OCI-LY7 (cell line): ENCODE measurements at regions not wholly inside any gene's neighbourhood (a gene's known extent, or its start where the extent isn't known, plus 50 kb on each side); places are given as distances from the start of the nearest gene placed in this dataset.
"Not testable (repeated sequence)": the region's sequence is repeated elsewhere in the genome, so short reads cannot be mapped to it uniquely, and the experiment has no call there.

ENCODE experiments used
- BruUV-seq: library from RNA; stranded (reverse); fragments of 400-500 nt; replicated peaks from 2 replicates; lab custom pipeline; 2021; lab: Mats Ljungman, UMichigan
- CTCF ChIA-PET: fragments of 300-600 bp; sonication (Branson Sonifier 250); formaldehyde crosslinking; loops from one replicate; lab custom pipeline; 2022; ENCODE audit warnings: antibody characterized with exemption; ENCODE audit not compliant: unreplicated experiment; lab: Charles Lee
- POLR2A ChIA-PET: fragments of 300-600 bp; sonication (Branson Sonifier 250); formaldehyde crosslinking; loops from one replicate; lab custom pipeline; 2022; ENCODE audit warnings: antibody characterized with exemption; lab: Charles Lee
- DNase-seq: peaks from one replicate; pipeline ENCODE4 v3.0.0-alpha.2; 2015; ENCODE audit warnings: low spot score
- H2AFZ ChIP-seq: fragments of 200-600 bp; sonication (generic), shearing (Covaris generic); 2 replicates; pipeline ENCODE4 v1.6.1; 2014; ENCODE audit warnings: mild to moderate bottlenecking, antibody characterized with exemption, low read length, moderate library complexity
- H3K27ac ChIP-seq: fragments of 200-600 bp; sonication (generic); 2 replicates; pipeline ENCODE4 v1.5.1; 2014; ENCODE audit warnings: mixed run types, low read depth, mild to moderate bottlenecking, moderate library complexity, low read length, inconsistent platforms; ENCODE audit not compliant: poor library complexity, severe bottlenecking
- H3K36me3 ChIP-seq: fragments of 200-600 bp; sonication (generic); 2 replicates; pipeline ENCODE4 v1.6.1; 2014; ENCODE audit warnings: mild to moderate bottlenecking, antibody characterized with exemption, low read length, moderate library complexity, mixed read lengths; ENCODE audit not compliant: insufficient read depth
- H3K4me1 ChIP-seq: fragments of 200-600 bp; sonication (generic); 2 replicates; pipeline ENCODE4 v1.5.1; 2014; ENCODE audit warnings: mild to moderate bottlenecking, low read length; ENCODE audit not compliant: insufficient read depth, poor library complexity, severe bottlenecking
- H3K4me2 ChIP-seq: fragments of 200-600 bp; sonication (generic); 2 replicates; pipeline ENCODE4 v1.6.1; 2014; ENCODE audit warnings: mild to moderate bottlenecking, low read length
- H3K4me3 ChIP-seq: fragments of 200-600 bp; sonication (generic); 2 replicates; pipeline ENCODE4 v1.5.1; 2014; ENCODE audit warnings: mild to moderate bottlenecking, low read depth, low read length; ENCODE audit not compliant: poor library complexity, severe bottlenecking
- H3K79me2 ChIP-seq: fragments of 200-600 bp; sonication (generic); 2 replicates; pipeline ENCODE4 v1.6.1; 2016; ENCODE audit warnings: low read depth, mild to moderate bottlenecking, low read length, moderate library complexity, mixed read lengths; ENCODE audit not compliant: insufficient read depth
- H3K9me2 ChIP-seq: fragments of 200-600 bp; sonication (generic); 2 replicates; pipeline ENCODE4 v1.6.1; 2016; ENCODE audit warnings: mild to moderate bottlenecking, low read length, mixed read lengths; ENCODE audit not compliant: insufficient read depth
- H3K9me3 ChIP-seq: fragments of 200-600 bp; sonication (generic); 2 replicates; pipeline ENCODE4 v1.6.1; 2014; ENCODE audit warnings: mild to moderate bottlenecking, mixed run types, low read length, mixed read lengths
- H4K20me1 ChIP-seq: fragments of 200-600 bp; sonication (generic); 2 replicates; pipeline ENCODE4 v1.6.1; 2014; ENCODE audit warnings: mild to moderate bottlenecking, antibody characterized with exemption, low read length, moderate library complexity, mixed read lengths; ENCODE audit not compliant: insufficient read depth
- CTCF ChIP-seq: fragments of 200-600 bp; sonication (generic); conservative IDR thresholded peaks from 2 replicates; pipeline ENCODE4 v1.5.1; 2014; ENCODE audit warnings: mild to moderate bottlenecking, antibody characterized with exemption, low read length, moderate library complexity, mixed read lengths
- EZH2phosphoT487 ChIP-seq: fragments of 200-600 bp; sonication (generic); IDR thresholded peaks from 2 replicates; pipeline ENCODE4 v1.6.1; 2018; ENCODE audit warnings: low read depth, borderline replicate concordance, mild to moderate bottlenecking, mixed run types, antibody characterized with exemption, low read length, moderate library complexity, mixed read lengths
- intact Hi-C: fragments of 100-400 bp; cut with micrococcal nuclease; formaldehyde crosslinking; loops from one replicate; pipeline ENCODE4 v1.10.0; 2022; ENCODE audit not compliant: unreplicated experiment

GRCh38 chr9:32180597-32180996, 203.8 kb upstream of the ACO1 start:
- BruUV-seq, result no TSS peak
- no peaks in the 10 kb centered on the region for H3K4me1 ChIP-seq
- DNase-seq, result no peak
- ChIA-PET CTCF (no interaction called here), POLR2A (interaction anchor here (0.9 kb wide), 1 partner anchor 235 kb away, joined by 3 read pairs; no protein-coding TSS in a partner anchor)
- H3K9me3 ChIP-seq, result no peaks in the 10 kb centered on the region
- H3K4me3 ChIP-seq, result no peak overlapping the region
- no peaks in the 10 kb centered on the region for H3K79me2 ChIP-seq
- H3K4me2 ChIP-seq, result no peak overlapping the region
- no peak overlapping the region for H2AFZ ChIP-seq
- H3K9me2 ChIP-seq, result no peaks in the 10 kb centered on the region
- H3K36me3 ChIP-seq, result no peaks in the 10 kb centered on the region
- no peaks in the 10 kb centered on the region for H4K20me1 ChIP-seq
- TF ChIP-seq EZH2phosphoT487 (no peak), CTCF (no peak)
- intact Hi-C loops, result no loop called here
- no peak overlapping the region for H3K27ac ChIP-seq

DNA sequence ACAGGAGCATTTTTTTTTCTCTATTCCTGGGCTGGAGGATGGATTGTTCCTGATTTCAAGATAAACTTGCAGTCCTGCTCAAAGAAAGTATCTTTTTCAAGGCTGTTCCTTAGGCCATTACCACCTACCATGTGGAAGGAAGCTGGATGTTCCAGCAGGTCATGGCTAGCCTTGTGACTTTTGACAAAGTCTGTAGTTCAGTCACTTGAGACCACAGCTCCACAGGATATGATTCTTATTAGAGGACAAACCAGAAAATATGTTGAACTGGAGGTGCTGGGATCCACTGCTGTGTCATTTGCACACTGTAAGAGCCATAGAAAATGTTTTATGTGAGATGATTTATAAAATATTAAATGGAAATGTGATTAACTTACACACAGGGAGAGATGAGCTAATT, 184.2 kb upstream of the ACO1 start:
- no peak for DNase-seq
- Histone ChIP-seq H3K4me2 (no peak overlapping the region), H3K9me3 (no peaks in the 10 kb centered on the region), H3K4me1 (no peaks in the 10 kb centered on the region), H3K9me2 (no peaks in the 10 kb centered on the region), H3K79me2 (no peaks in the 10 kb centered on the region), H4K20me1 (no peaks in the 10 kb centered on the region), H3K4me3 (no peak overlapping the region), H3K27ac (no peak overlapping the region), H2AFZ (no peak overlapping the region), H3K36me3 (no peaks in the 10 kb centered on the region)
- TF ChIP-seq EZH2phosphoT487 (no peak), CTCF (no peak)
- CTCF ChIA-PET, result no interaction called here
- intact Hi-C loops, result no loop called here
- POLR2A ChIA-PET, result no interaction called here
- BruUV-seq, result no TSS peak

DNA sequence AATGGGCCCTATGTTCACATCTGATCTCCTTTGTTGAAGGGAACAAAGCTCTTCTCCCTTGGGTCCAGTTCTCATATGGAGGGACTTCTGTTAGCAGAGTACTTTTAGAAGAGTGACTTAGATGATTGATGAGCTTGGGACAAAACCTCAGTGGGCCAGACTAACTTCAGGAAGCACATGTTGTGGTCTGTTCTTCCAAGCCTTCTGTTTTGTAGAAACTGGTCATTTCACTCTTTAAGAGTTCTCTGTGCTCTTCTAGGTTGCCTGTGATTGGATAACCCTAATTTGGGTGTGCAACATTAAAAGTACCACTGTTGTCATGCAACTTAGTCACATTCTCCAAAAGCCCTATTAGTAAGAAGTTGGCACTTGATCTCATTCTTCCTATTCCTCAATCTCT, 183.5 kb upstream of the ACO1 start:
- CTCF ChIA-PET, result no interaction called here

DNA sequence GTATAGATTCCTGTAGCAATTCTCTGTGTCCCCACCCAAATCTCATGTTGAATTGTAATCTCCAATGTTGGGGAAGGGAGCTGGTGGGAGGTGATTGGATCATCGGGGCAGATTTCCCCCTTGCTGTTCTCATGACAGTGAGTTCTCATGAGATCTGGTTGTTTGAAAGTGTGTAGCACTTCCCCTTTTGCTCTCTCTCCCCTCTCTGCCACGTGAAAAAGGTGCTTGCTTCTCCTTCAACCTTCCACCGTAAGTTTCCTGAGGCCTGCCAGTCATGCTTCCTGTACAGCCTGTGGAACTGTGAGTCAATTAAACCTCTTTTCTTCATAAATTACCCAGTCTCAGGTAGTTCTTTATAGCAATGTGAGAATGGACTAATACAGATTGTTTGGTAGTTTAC, 175.3 kb upstream of the ACO1 start:
- H3K4me1 ChIP-seq, DNase-seq, H3K79me2 ChIP-seq, H3K9me2 ChIP-seq, H3K4me3 ChIP-seq, H3K27ac ChIP-seq, CTCF ChIA-PET, H3K9me3 ChIP-seq, intact Hi-C loops, H2AFZ ChIP-seq, H4K20me1 ChIP-seq, BruUV-seq, H3K4me2 ChIP-seq, H3K36me3 ChIP-seq: not testable (repeated sequence)
- POLR2A ChIA-PET, result interaction anchor here (0.9 kb wide), 1 partner anchor 36 kb away, joined by 3 read pairs; no protein-coding TSS in a partner anchor

More for the DNA sequence above, 183.5 kb upstream of the ACO1 start:
- Histone ChIP-seq H3K4me2 (no peak overlapping the region), H4K20me1 (no peaks in the 10 kb centered on the region), H3K79me2 (no peaks in the 10 kb centered on the region), H3K27ac (no peak overlapping the region), H3K36me3 (no peaks in the 10 kb centered on the region), H3K9me2 (no peaks in the 10 kb centered on the region), H3K4me3 (no peak overlapping the region), H3K9me3 (no peaks in the 10 kb centered on the region), H2AFZ (no peak overlapping the region), H3K4me1 (no peaks in the 10 kb centered on the region)
- TF ChIP-seq CTCF, result no peak
- TF ChIP-seq EZH2phosphoT487, result no peak
- intact Hi-C loops, result no loop called here
- no TSS peak for BruUV-seq
- POLR2A ChIA-PET, result no interaction called here
- DNase-seq, result no peak
